Bronchial epithelial cell (primary cell): ENCODE measurements at regions not wholly inside any gene's neighbourhood (a gene's known extent, or its start where the extent isn't known, plus 50 kb on each side); places are given as distances from the start of the nearest gene placed in this dataset.
A peak's percentile ranks its signal among the peaks of the same experiment; 100 is the strongest.

Experiments
- DNase-seq: peaks from one replicate; pipeline ENCODE4 v3.0.0-alpha.2; 2010; ENCODE audit warnings: low read depth
- FAIRE-seq: peaks from 2 replicates; lab custom pipeline; 2011; peaks lifted over from hg19 to GRCh38; lab: Jason Lieb, UNC
- H3K27me3 ChIP-seq: 2 replicates; pipeline ENCODE4 v1.5.1; 2011; ENCODE audit warnings: low read length; ENCODE audit not compliant: control insufficient read depth, insufficient read depth
- H3K36me3 ChIP-seq: 2 replicates; pipeline ENCODE4 v1.5.1; 2011; ENCODE audit warnings: low read length; ENCODE audit not compliant: control insufficient read depth, insufficient read depth
- H3K4me3 ChIP-seq: 2 replicates; pipeline ENCODE4 v1.5.1; 2011; ENCODE audit warnings: mild to moderate bottlenecking, low read depth, low read length, control low read depth
- CTCF ChIP-seq: IDR thresholded peaks from 2 replicates; pipeline ENCODE4 v1.5.1; 2011; ENCODE audit warnings: mild to moderate bottlenecking, moderate library complexity, low read length, control low read depth, inconsistent platforms; ENCODE audit not compliant: insufficient read depth, severe bottlenecking

- H3K4me3 ChIP-seq = no peak overlapping the region
- H3K27me3 ChIP-seq = no peaks in the 10 kb centered on the region
- H3K36me3 ChIP-seq = no peaks in the 10 kb centered on the region
- FAIRE-seq (no peak), DNase-seq (no peak)
- TF ChIP-seq CTCF = no peak
These were observed 252.0 kb downstream of the NR2F2 start for GRCh38 chr15:96582473-96582872.

GRCh38 chr15:96583671-96584070 is 253.2 kb downstream of the NR2F2 start:
- Histone ChIP-seq H3K27me3 (no peaks in the 10 kb centered on the region), H3K4me3 (no peak overlapping the region), H3K36me3 (no peaks in the 10 kb centered on the region)
- TF ChIP-seq CTCF = peak; percentile 44
- FAIRE-seq = no peak
- DNase-seq = peak; percentile 8

GRCh38 chr15:96585484-96586386 is 255.2 kb downstream of the NR2F2 start:
- H3K36me3 ChIP-seq = no peaks in the 10 kb centered on the region
- H3K27me3 ChIP-seq = no peaks in the 10 kb centered on the region
- H3K4me3 ChIP-seq = no peak overlapping the region
- DNase-seq = peak; percentile 7
- TF ChIP-seq CTCF = peak; percentile 18
- FAIRE-seq = no peak

GRCh38 chr15:96586901-96587300 is 256.4 kb downstream of the NR2F2 start:
- Histone ChIP-seq H3K27me3 (no peaks in the 10 kb centered on the region), H3K36me3 (no peaks in the 10 kb centered on the region), H3K4me3 (no peak overlapping the region)
- FAIRE-seq (no peak), DNase-seq (no peak)
- no peak for TF ChIP-seq CTCF

- no peaks in the 10 kb centered on the region for H3K36me3 ChIP-seq
- no peak overlapping the region for H3K4me3 ChIP-seq
- H3K27me3 ChIP-seq = no peaks in the 10 kb centered on the region
- FAIRE-seq (no peak), DNase-seq (no peak)
- no peak for TF ChIP-seq CTCF
These were observed 259.4 kb downstream of the NR2F2 start for GRCh38 chr15:96589864-96590263.

GRCh38 chr15:96593735-96594134 is 263.2 kb downstream of the NR2F2 start:
- Histone ChIP-seq H3K27me3 (no peaks in the 10 kb centered on the region), H3K4me3 (no peak overlapping the region), H3K36me3 (no peaks in the 10 kb centered on the region)
- FAIRE-seq (no peak), DNase-seq (no peak)
- TF ChIP-seq CTCF = no peak
